Brain microvascular endothelial cell (primary cell): ENCODE measurements at regions not wholly inside any gene's neighbourhood (a gene's known extent, or its start where the extent isn't known, plus 50 kb on each side); places are given as distances from the start of the nearest gene placed in this dataset.

Experiments
- DNase-seq: peaks from one replicate; pipeline ENCODE4 v3.0.0-alpha.2; 2020
- H3K27ac ChIP-seq: fragments of 250-450 bp; sonication (Bioruptor Pico); 2 replicates; pipeline ENCODE4 v1.5.1; 2020; ENCODE audit warnings: mild to moderate bottlenecking, moderate library complexity
- H3K27me3 ChIP-seq: fragments of 250-450 bp; sonication (Bioruptor Pico); replicated peaks from 2 replicates; pipeline ENCODE4 v1.5.1; 2020; ENCODE audit warnings: mild to moderate bottlenecking
- H3K36me3 ChIP-seq: fragments of 250-450 bp; sonication (Bioruptor Pico); replicated peaks from 2 replicates; pipeline ENCODE4 v1.5.1; 2020; ENCODE audit warnings: mild to moderate bottlenecking
- H3K4me3 ChIP-seq: 2 replicates; pipeline ENCODE4 v1.5.1; 2011; ENCODE audit warnings: low read depth, mild to moderate bottlenecking, control low read depth, low read length, moderate library complexity
- CTCF ChIP-seq: IDR thresholded peaks from 2 replicates; pipeline ENCODE4 v1.5.1; 2011; ENCODE audit warnings: low read depth, mild to moderate bottlenecking, moderate library complexity, low read length, control low read depth, inconsistent platforms; ENCODE audit errors: missing control alignments
- in situ Hi-C: cut with HindIII; loops from 2 replicates; pipeline ENCODE4 v1.10.0; 2017; ENCODE audit warnings: low sequenced_read_pairs, low pct_ligation_motif_present

- in situ Hi-C loops, result no loop called here
- Histone ChIP-seq H3K4me3 (no peak overlapping the region), H3K27ac (no peak overlapping the region), H3K27me3 (no peaks in the 10 kb centered on the region), H3K36me3 (no peaks in the 10 kb centered on the region)
- DNase-seq, result no peak
- TF ChIP-seq CTCF, result no peak
Observed at GRCh38 chr7:24214670-24215069, 69.3 kb upstream of the NPY start.

- H3K27me3 ChIP-seq, result no peaks in the 10 kb centered on the region
- H3K27ac ChIP-seq, result no peak overlapping the region
- TF ChIP-seq CTCF, result no peak
- H3K36me3 ChIP-seq, result no peaks in the 10 kb centered on the region
- in situ Hi-C loops, result no loop called here
- no peak for DNase-seq
- no peak overlapping the region for H3K4me3 ChIP-seq
Observed at GRCh38 chr7:24216576-24217125, 67.3 kb upstream of the NPY start.

- no peak overlapping the region for H3K4me3 ChIP-seq
- in situ Hi-C loops, result no loop called here
- no peak overlapping the region for H3K27ac ChIP-seq
- no peak for DNase-seq
- TF ChIP-seq CTCF, result no peak
- H3K27me3 ChIP-seq, result no peaks in the 10 kb centered on the region
- H3K36me3 ChIP-seq, result no peaks in the 10 kb centered on the region
Observed at GRCh38 chr7:24221500-24221899, 62.5 kb upstream of the NPY start.

GRCh38 chr7:24227068-24227467 lies 56.9 kb upstream of the NPY start:
- DNase-seq, result no peak
- in situ Hi-C loops, result no loop called here

DNA sequence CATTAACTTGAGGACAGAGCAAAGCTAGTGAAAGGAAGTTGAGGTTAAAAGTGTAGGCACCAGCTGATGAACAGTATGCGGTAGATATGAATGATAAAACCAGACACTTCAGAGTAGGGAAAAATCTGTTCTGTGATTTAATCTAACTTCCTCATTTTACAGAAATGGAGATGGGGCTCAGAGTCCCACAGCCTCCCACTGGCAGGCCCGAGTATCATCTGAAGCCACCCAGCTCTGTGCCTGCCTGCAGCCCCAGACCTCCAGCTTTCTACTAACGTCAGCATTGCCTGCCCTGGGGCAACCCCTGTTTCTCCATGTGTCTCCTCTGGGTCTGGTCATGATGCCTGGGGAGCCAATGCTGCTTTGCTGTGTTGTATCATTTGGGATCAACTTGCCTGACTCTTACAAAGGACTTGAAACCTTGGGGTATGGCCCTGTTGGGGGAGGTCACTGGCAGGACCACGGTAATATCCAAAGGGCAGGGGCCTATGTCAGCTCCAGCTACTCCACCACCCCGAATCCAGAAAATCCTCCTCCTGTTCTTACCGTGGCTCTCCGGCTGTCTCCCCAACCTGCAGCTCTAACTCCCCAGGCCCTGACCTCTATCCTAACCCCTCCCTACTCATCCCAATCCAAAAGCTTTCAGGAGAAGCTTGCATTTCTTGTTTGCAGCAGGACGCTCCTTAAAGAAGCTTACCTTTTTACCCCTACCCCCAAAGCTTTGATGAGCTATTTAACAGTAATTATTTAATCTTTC lies 56.2 kb upstream of the NPY start:
- TF ChIP-seq CTCF, result no peak
- in situ Hi-C loops, result no loop called here
- Histone ChIP-seq H3K4me3 (no peak overlapping the region), H3K27ac (no peak overlapping the region), H3K27me3 (no peaks in the 10 kb centered on the region), H3K36me3 (no peaks in the 10 kb centered on the region)
- DNase-seq, result no peak

More at GRCh38 chr7:24227068-24227467, 56.9 kb upstream of the NPY start:
- no peak overlapping the region for H3K4me3 ChIP-seq
- no peak for TF ChIP-seq CTCF
- H3K27me3 ChIP-seq, result no peaks in the 10 kb centered on the region
- no peaks in the 10 kb centered on the region for H3K36me3 ChIP-seq
- H3K27ac ChIP-seq, result no peak overlapping the region
